ENCODE measurements at regions not wholly inside any gene's neighbourhood (a gene's known extent, or its start where the extent isn't known, plus 50 kb on each side); places are given as distances from the start of the nearest gene placed in this dataset.

- Histone ChIP-seq H3K27me3 (no peaks in the 10 kb centered on the region), H3K9me3 (no peaks in the 10 kb centered on the region), H3K4me3 (no peak overlapping the region), H3K9ac (ENCODE audit: low read depth in 2 of 2, low read length in 2 of 2) (no peak overlapping the region), H3K36me3 (no peaks in the 10 kb centered on the region), H3K4me1 (no peaks in the 10 kb centered on the region), H3K27ac (no peak overlapping the region)
- intact Hi-C loops (cut with DNase I), result no loop called here
- TF ChIP-seq CTCF (IDR thresholded peaks at IDR 0.05), result no peak
- DNase-seq, result no peak
These were observed 212.6 kb upstream of the RASGEF1B start for GRCh38 chr4:81684352-81684751.

- Histone ChIP-seq H3K27me3 (no peaks in the 10 kb centered on the region), H3K36me3 (no peaks in the 10 kb centered on the region), H3K9ac (ENCODE audit: low read depth in 2 of 2, low read length in 2 of 2) (no peak overlapping the region), H3K4me1 (no peaks in the 10 kb centered on the region), H3K27ac (no peak overlapping the region), H3K4me3 (no peak overlapping the region), H3K9me3 (no peaks in the 10 kb centered on the region)
- intact Hi-C loops (cut with DNase I), result no loop called here
- TF ChIP-seq CTCF (IDR thresholded peaks at IDR 0.05), result no peak
- no peak for DNase-seq
These were observed 210.8 kb upstream of the RASGEF1B start for GRCh38 chr4:81682492-81682891.

GRCh38 chr4:81679315-81679714 is 207.6 kb upstream of the RASGEF1B start:
- H3K27ac ChIP-seq, result no peak overlapping the region
- H3K9me3 ChIP-seq, result no peaks in the 10 kb centered on the region
- no peaks in the 10 kb centered on the region for H3K27me3 ChIP-seq
- intact Hi-C loops (cut with DNase I), result no loop called here
- DNase-seq, result no peak
- no peak overlapping the region for H3K9ac ChIP-seq (ENCODE audit: low read depth in 2 of 2, low read length in 2 of 2)
- H3K36me3 ChIP-seq, result no peaks in the 10 kb centered on the region
- H3K4me1 ChIP-seq, result no peaks in the 10 kb centered on the region
- H3K4me3 ChIP-seq, result no peak overlapping the region
- no peak for TF ChIP-seq CTCF (IDR thresholded peaks at IDR 0.05)

GRCh38 chr4:81678801-81679200 is 207.1 kb upstream of the RASGEF1B start:
- intact Hi-C loops (cut with DNase I), result no loop called here
- no peak for TF ChIP-seq CTCF (IDR thresholded peaks at IDR 0.05)

GRCh38 chr4:81676537-81676936 is 204.8 kb upstream of the RASGEF1B start:
- TF ChIP-seq CTCF (IDR thresholded peaks at IDR 0.05), result no peak
- no peak overlapping the region for H3K27ac ChIP-seq
- H3K9me3 ChIP-seq, result no peaks in the 10 kb centered on the region
- no peaks in the 10 kb centered on the region for H3K4me1 ChIP-seq
- H3K9ac ChIP-seq (ENCODE audit: low read depth in 2 of 2, low read length in 2 of 2), result no peak overlapping the region
- intact Hi-C loops (cut with DNase I), result no loop called here
- H3K27me3 ChIP-seq, result no peaks in the 10 kb centered on the region
- H3K36me3 ChIP-seq, result no peaks in the 10 kb centered on the region
- peak; percentile 48 for DNase-seq
- H3K4me3 ChIP-seq, result no peak overlapping the region

More at GRCh38 chr4:81678801-81679200, 207.1 kb upstream of the RASGEF1B start:
- H3K36me3 ChIP-seq, result no peaks in the 10 kb centered on the region
- no peaks in the 10 kb centered on the region for H3K27me3 ChIP-seq
- H3K27ac ChIP-seq, result no peak overlapping the region
- DNase-seq, result no peak
- H3K4me3 ChIP-seq, result no peak overlapping the region
- H3K9me3 ChIP-seq, result no peaks in the 10 kb centered on the region
- no peaks in the 10 kb centered on the region for H3K4me1 ChIP-seq
- no peak overlapping the region for H3K9ac ChIP-seq (ENCODE audit: low read depth in 2 of 2, low read length in 2 of 2)

All from colonic mucosa (tissue), 4 donors.